IMR-90 (cell line): ENCODE measurements at regions not wholly inside any gene's neighbourhood (a gene's known extent, or its start where the extent isn't known, plus 50 kb on each side); places are given as distances from the start of the nearest gene placed in this dataset.

Experiments
- ATAC-seq: fragments of 200-7000 bp; cut with Tn5 transposase; 2 replicates; pipeline ENCODE4 v1.9.1; 2020; ENCODE audit warnings: low read depth, mild to moderate bottlenecking, moderate library complexity
- BruUV-seq: library from RNA; stranded (reverse); fragments of 400-500 nt; replicated peaks from 2 replicates; lab custom pipeline; 2021; lab: Mats Ljungman, UMichigan
- CTCF ChIA-PET: fragments of 300-600 bp; formaldehyde crosslinking; extraction: SDS; loops from one replicate; lab custom pipeline; 2021; ENCODE audit warnings: antibody characterized with exemption; lab: Yijun Ruan, JAX
- POLR2A ChIA-PET: fragments of 300-600 bp; sonication (Branson Sonifier 250); formaldehyde crosslinking; loops from one replicate; lab custom pipeline; 2022; ENCODE audit warnings: antibody characterized with exemption; ENCODE audit not compliant: unreplicated experiment; lab: Charles Lee
- DNase-seq: peaks from one replicate; pipeline ENCODE4 v3.0.0; 2013
- H2AFZ ChIP-seq: replicated peaks from 2 replicates; pipeline ENCODE3; 2013; ENCODE audit warnings: low read length, mild to moderate bottlenecking; ENCODE audit not compliant: poor library complexity
- H2AK5ac ChIP-seq: 2 replicates; pipeline ENCODE4 v1.6.1; 2013; ENCODE audit warnings: low read depth, low read length, inconsistent platforms
- H2AK9ac ChIP-seq: replicated peaks from 2 replicates; pipeline ENCODE3; 2013; ENCODE audit warnings: mild to moderate bottlenecking, low read depth, low read length, moderate library complexity; ENCODE audit not compliant: poor library complexity
- H2BK120ac ChIP-seq: 2 replicates; pipeline ENCODE4 v1.6.1; 2013; ENCODE audit warnings: low read depth, low read length, inconsistent platforms
- H2BK15ac ChIP-seq: 3 replicates; pipeline ENCODE4 v1.6.1; 2013; ENCODE audit warnings: low read depth, low read length, inconsistent platforms
- H2BK20ac ChIP-seq: 2 replicates; pipeline ENCODE4 v1.6.1; 2013; ENCODE audit warnings: low read depth, mild to moderate bottlenecking, inconsistent platforms, low read length, moderate library complexity
- H2BK5ac ChIP-seq: 2 replicates; pipeline ENCODE4 v1.6.1; 2013; ENCODE audit warnings: mild to moderate bottlenecking, low read depth, low read length, inconsistent platforms; ENCODE audit not compliant: poor library complexity, severe bottlenecking
- H3K14ac ChIP-seq: replicated peaks from 2 replicates; pipeline ENCODE4 v1.6.1; 2013; ENCODE audit warnings: low read depth, low read length, inconsistent platforms
- H3K18ac ChIP-seq: 2 replicates; pipeline ENCODE4 v1.6.1; 2013; ENCODE audit warnings: low read depth, low read length, control low read depth
- H3K23ac ChIP-seq: 2 replicates; pipeline ENCODE4 v1.6.1; 2013; ENCODE audit warnings: low read depth, low read length, inconsistent platforms
- H3K27ac ChIP-seq: 2 replicates; pipeline ENCODE4 v1.5.1; 2013; ENCODE audit warnings: mild to moderate bottlenecking, control low read depth, low read length; ENCODE audit not compliant: insufficient read depth
- H3K27me3 ChIP-seq: 2 replicates; pipeline ENCODE4 v1.6.1; 2013; ENCODE audit warnings: low read length; ENCODE audit not compliant: control insufficient read depth, insufficient read depth
- H3K36me3 ChIP-seq: 2 replicates; pipeline ENCODE4 v1.6.1; 2013; ENCODE audit warnings: low read length, mixed read lengths; ENCODE audit not compliant: control insufficient read depth, insufficient read depth
- H3K4ac ChIP-seq: 2 replicates; pipeline ENCODE4 v1.6.1; 2013; ENCODE audit warnings: low read depth, low read length, inconsistent platforms
- H3K4me1 ChIP-seq: 2 replicates; pipeline ENCODE4 v1.6.1; 2013; ENCODE audit warnings: low read length, mixed read lengths; ENCODE audit not compliant: control insufficient read depth, insufficient read depth
- H3K4me2 ChIP-seq: 2 replicates; pipeline ENCODE4 v1.6.1; 2013; ENCODE audit warnings: low read depth, mild to moderate bottlenecking, control low read depth, low read length, moderate library complexity
- H3K4me3 ChIP-seq: 2 replicates; pipeline ENCODE4 v1.5.1; 2013; ENCODE audit warnings: low read depth, mild to moderate bottlenecking, control low read depth, low read length, moderate library complexity; ENCODE audit not compliant: insufficient read depth
- H3K56ac ChIP-seq: 2 replicates; pipeline ENCODE4 v1.6.1; 2013; ENCODE audit warnings: low read length, inconsistent platforms; ENCODE audit not compliant: insufficient read depth; ENCODE audit errors: extremely low read depth
- H3K79me1 ChIP-seq, 2 experiments: 2 replicates each; pipeline ENCODE4 v1.6.1; 2013; ENCODE audit warnings: low read length in 2 of 2, inconsistent platforms in 1 of 2, low read depth in 1 of 2
- H3K9ac ChIP-seq: 2 replicates; pipeline ENCODE4 v1.6.1; 2013; ENCODE audit warnings: low read depth, low read length, control low read depth
- H3K9me1 ChIP-seq: 2 replicates; pipeline ENCODE4 v1.6.1; 2013; ENCODE audit warnings: low read length, inconsistent platforms; ENCODE audit not compliant: insufficient read depth
- H3K9me3 ChIP-seq: 2 replicates; pipeline ENCODE4 v1.6.1; 2013; ENCODE audit warnings: low read length; ENCODE audit not compliant: control insufficient read depth, insufficient read depth
- H4K20me1 ChIP-seq: 2 replicates; pipeline ENCODE4 v1.6.1; 2013; ENCODE audit warnings: low read length, inconsistent platforms; ENCODE audit not compliant: insufficient read depth
- H4K5ac ChIP-seq: 2 replicates; pipeline ENCODE4 v1.6.1; 2013; ENCODE audit warnings: mild to moderate bottlenecking, low read depth, low read length, control low read depth
- H4K8ac ChIP-seq, 2 experiments: 2 replicates each; pipeline ENCODE4 v1.6.1; 2013; ENCODE audit warnings: low read depth in 2 of 2, low read length in 2 of 2, control low read depth in 1 of 2, inconsistent platforms in 1 of 2
- H4K91ac ChIP-seq: 2 replicates; pipeline ENCODE4 v1.6.1; 2013; ENCODE audit warnings: low read depth, low read length, inconsistent platforms; ENCODE audit not compliant: insufficient read depth
- BHLHE40 ChIP-seq: fragments of 150-350 bp; IDR thresholded peaks from 2 replicates; pipeline ENCODE4 v1.6.1; 2016; ENCODE audit warnings: mild to moderate bottlenecking, low read depth, low read length
- CEBPB ChIP-seq: IDR thresholded peaks from 2 replicates; pipeline ENCODE4 v1.6.1; 2012; ENCODE audit warnings: low read depth, low read length, improper control_type of control experiment
- CHD1 ChIP-seq: IDR thresholded peaks from 2 replicates; pipeline ENCODE4 v1.6.1; 2012; ENCODE audit warnings: low read depth, low read length, improper control_type of control experiment
- CTCF ChIP-seq: conservative IDR thresholded peaks from 2 replicates; pipeline ENCODE4 v1.5.1; 2012; ENCODE audit warnings: mild to moderate bottlenecking, low read depth, low read length, improper control_type of control experiment
- ELK1 ChIP-seq: fragments of 150-350 bp; IDR thresholded peaks from 2 replicates; pipeline ENCODE4 v1.6.1; 2016; ENCODE audit warnings: low read depth, mild to moderate bottlenecking, low read length, moderate library complexity, borderline replicate concordance
- FOS ChIP-seq: fragments of 150-350 bp; IDR thresholded peaks from 2 replicates; pipeline ENCODE4 v1.6.1; 2016; ENCODE audit warnings: low read depth, low read length
- MAFK ChIP-seq: IDR thresholded peaks from 2 replicates; pipeline ENCODE4 v1.6.1; 2012; ENCODE audit warnings: low read depth, low read length, improper control_type of control experiment
- MXI1 ChIP-seq: IDR thresholded peaks from 2 replicates; pipeline ENCODE4 v1.6.1; 2012; ENCODE audit warnings: low read depth, mild to moderate bottlenecking, low read length, moderate library complexity, borderline replicate concordance
- NFE2L2 ChIP-seq: fragments of 150-350 bp; IDR thresholded peaks from 2 replicates; pipeline ENCODE4 v1.6.1; 2016; ENCODE audit warnings: low read depth, mild to moderate bottlenecking, low read length
- POLR2A ChIP-seq: IDR thresholded peaks from 2 replicates; pipeline ENCODE4 v1.6.1; 2012; ENCODE audit warnings: mild to moderate bottlenecking, low read depth, low read length
- RAD21 ChIP-seq: IDR thresholded peaks from 2 replicates; pipeline ENCODE4 v1.6.1; 2012; ENCODE audit warnings: low read length, improper control_type of control experiment
- RCOR1 ChIP-seq: IDR thresholded peaks from 2 replicates; pipeline ENCODE4 v1.6.1; 2012; ENCODE audit warnings: mild to moderate bottlenecking, low read length, improper control_type of control experiment; ENCODE audit not compliant: insufficient replicate concordance
- RFX5 ChIP-seq: IDR thresholded peaks from 2 replicates; pipeline ENCODE4 v1.8.0; 2012; ENCODE audit warnings: low read depth, mild to moderate bottlenecking, low read length, moderate library complexity
- SMC3 ChIP-seq: fragments of 150-350 bp; IDR thresholded peaks from 2 replicates; pipeline ENCODE4 v1.6.1; 2016; ENCODE audit warnings: low read depth, mild to moderate bottlenecking, antibody characterized with exemption, low read length, moderate library complexity
- USF2 ChIP-seq: fragments of 150-350 bp; IDR thresholded peaks from 2 replicates; pipeline ENCODE4 v1.6.1; 2017; ENCODE audit warnings: mild to moderate bottlenecking, antibody characterized with exemption, low read length, low read depth
- WGBS, 2 experiments: methylation state at CpG; one replicate each; pipeline versions ENCODE4 v1.1.5 to v1.1.7; 2013; ENCODE audit warnings: missing lambda C conversion rate in 2 of 2; ENCODE audit not compliant: insufficient read length in 1 of 2; ENCODE audit errors: extremely low coverage in 2 of 2; 5-methylcytosine and 5-hydroxymethylcytosine counted together
- dilution Hi-C: fragments of 300-500 bp; cut with HindIII; formaldehyde crosslinking; loops from one replicate; pipeline ENCODE4 v1.14.3; 2018; ENCODE audit warnings: low sequenced_read_pairs; ENCODE audit not compliant: unreplicated experiment
- in situ Hi-C: fragments of 300-500 bp; cut with MboI; formaldehyde crosslinking; loops from 3 replicates; pipeline ENCODE4 v1.14.3; 2019; ENCODE audit warnings: low sequenced_read_pairs, inconsistent platforms, mixed read lengths
- intact Hi-C: fragments of 100-400 bp; cut with micrococcal nuclease; formaldehyde crosslinking; loops from 2 replicates; pipeline ENCODE4 v1.10.0; 2022

- Histone ChIP-seq H3K14ac (no peak overlapping the region), H2AK5ac (no peak overlapping the region), H3K23ac (no peak overlapping the region), H2BK5ac (no peak overlapping the region), H2BK120ac (no peak overlapping the region), H4K20me1 (no peaks in the 10 kb centered on the region), H3K79me1 (no peaks in the 10 kb centered on the region), H3K9me1 (no peaks in the 10 kb centered on the region), H3K56ac (no peak overlapping the region), H4K91ac (no peak overlapping the region), H3K4me2 (no peak overlapping the region), H3K4ac (no peak overlapping the region), H3K36me3 (no peaks in the 10 kb centered on the region), H3K9me3 (no peaks in the 10 kb centered on the region), H3K4me3 (no peak overlapping the region), H3K4me1 (no peaks in the 10 kb centered on the region), H2AK9ac (no peak overlapping the region), H2BK15ac (no peak overlapping the region), H4K5ac (no peak overlapping the region), H3K27ac (no peak overlapping the region), H3K27me3 (no peaks in the 10 kb centered on the region; the same call in 1 of the 2 replicates), H3K18ac (no peak overlapping the region), H2BK20ac (no peak overlapping the region), H3K9ac (no peak overlapping the region), H4K8ac (no peak overlapping the region), H2AFZ (no peak overlapping the region)
- no CpG with 5 or more reads among the region's 4 CpGs for WGBS, 2 experiments
- dilution Hi-C loops: no loop called here
- ATAC-seq: no peak
- TF ChIP-seq SMC3: no peak
- no peak for TF ChIP-seq CEBPB
- no peak for TF ChIP-seq NFE2L2
- no peak for TF ChIP-seq MXI1
- no peak for TF ChIP-seq CTCF
- no peak for TF ChIP-seq RFX5
- TF ChIP-seq USF2: no peak
- TF ChIP-seq RCOR1: no peak
- no peak for TF ChIP-seq POLR2A
- TF ChIP-seq FOS: no peak
- no peak for TF ChIP-seq CHD1
- TF ChIP-seq ELK1: no peak
- no peak for TF ChIP-seq BHLHE40
- TF ChIP-seq RAD21: no peak
- TF ChIP-seq MAFK: no peak
- BruUV-seq: no TSS peak
- in situ Hi-C loops: no loop called here
- DNase-seq: no peak
- intact Hi-C loops: no loop called here
- ChIA-PET CTCF (interaction anchor here (0.6 kb wide), 2 partner anchors 12 to 570 kb away, joined by 3 to 7 read pairs; no protein-coding TSS in a partner anchor), POLR2A (no interaction called here)
Observed at GRCh38 chr10:113293167-113293566, 259.7 kb upstream of the HABP2 start.
